C4-2B (cell line): ENCODE measurements at regions not wholly inside any gene's neighbourhood (a gene's known extent, or its start where the extent isn't known, plus 50 kb on each side); places are given as distances from the start of the nearest gene placed in this dataset.
A peak's percentile ranks its signal among the peaks of the same experiment; 100 is the strongest.

Experiments
- H3K27ac ChIP-seq: fragments of 450-650 bp; 2 replicates; pipeline ENCODE4 v1.5.1; 2017
- CTCF ChIP-seq: fragments of 450-650 bp; conservative IDR thresholded peaks from 2 replicates; pipeline ENCODE4 v1.5.1; 2017; ENCODE audit warnings: mild to moderate bottlenecking
- ZFX ChIP-seq: fragments of 450-650 bp; IDR thresholded peaks from 2 replicates; pipeline ENCODE4 v1.6.1; 2017

- TF ChIP-seq CTCF (no peak), ZFX (no peak)
Measured at GRCh38 chr4:22910200-22910599, 217.5 kb downstream of the GBA3 start.

GRCh38 chr4:22906045-22906444, 213.3 kb downstream of the GBA3 start:
- TF ChIP-seq ZFX: no peak
- no peak for TF ChIP-seq CTCF
- no peak overlapping the region for H3K27ac ChIP-seq

More at GRCh38 chr4:22910200-22910599, 217.5 kb downstream of the GBA3 start:
- no peak overlapping the region for H3K27ac ChIP-seq

- TF ChIP-seq CTCF (no peak), ZFX (no peak)
- H3K27ac ChIP-seq: no peak overlapping the region
Measured at GRCh38 chr4:22903913-22904312, 211.2 kb downstream of the GBA3 start.

GRCh38 chr4:22901631-22902030, 208.9 kb downstream of the GBA3 start:
- TF ChIP-seq ZFX (no peak), CTCF (no peak)
- no peak overlapping the region for H3K27ac ChIP-seq

GRCh38 chr4:22900876-22901275, 208.1 kb downstream of the GBA3 start:
- H3K27ac ChIP-seq: no peak overlapping the region
- TF ChIP-seq CTCF (no peak), ZFX (no peak)

GRCh38 chr4:22897520-22898108, 204.9 kb downstream of the GBA3 start:
- peak; percentile 87 for TF ChIP-seq CTCF
- TF ChIP-seq ZFX: no peak
- H3K27ac ChIP-seq: no peak overlapping the region

GRCh38 chr4:22895482-22895881, 202.7 kb downstream of the GBA3 start:
- TF ChIP-seq CTCF (no peak), ZFX (no peak)
- no peak overlapping the region for H3K27ac ChIP-seq
